SK-N-SH treated with all-trans-retinoic acid at 6 μM for 48 hours (cell line): ENCODE measurements at regions not wholly inside any gene's neighbourhood (a gene's known extent, or its start where the extent isn't known, plus 50 kb on each side); places are given as distances from the start of the nearest gene placed in this dataset.

Experiments used
- ATAC-seq: fragments of 200-7000 bp; cut with Tn5 transposase; 3 replicates; pipeline ENCODE4 v1.9.1; 2020; ENCODE audit warnings: mild to moderate bottlenecking, moderate library complexity
- ARNTL ChIP-seq: fragments of 450-650 bp; formaldehyde crosslinking; IDR thresholded peaks from 2 replicates; pipeline ENCODE4 v1.5.0; 2020; ENCODE audit warnings: low read depth, mild to moderate bottlenecking, moderate library complexity, borderline replicate concordance
- CSDC2 ChIP-seq: fragments of 250-450 bp; sonication (Bioruptor Pico); IDR thresholded peaks from 2 replicates; pipeline ENCODE4 v1.5.0; 2020; ENCODE audit warnings: mild to moderate bottlenecking, moderate library complexity
- ESRRG ChIP-seq: fragments of 250-450 bp; sonication (Bioruptor Pico); IDR thresholded peaks from 2 replicates; pipeline ENCODE4 v1.6.1; 2021; ENCODE audit warnings: mild to moderate bottlenecking
- ISL1 ChIP-seq: fragments of 250-450 bp; sonication (Bioruptor Pico); IDR thresholded peaks from 2 replicates; pipeline ENCODE4 v2.1.2; 2022; ENCODE audit warnings: mild to moderate bottlenecking, moderate library complexity
- OSR1 ChIP-seq: fragments of 250-450 bp; sonication (Bioruptor Pico); IDR thresholded peaks from 2 replicates; pipeline ENCODE4 v1.8.0; 2022; ENCODE audit warnings: moderate library complexity, mild to moderate bottlenecking, inconsistent platforms
- RARB ChIP-seq: fragments of 250-450 bp; sonication (Bioruptor Pico); IDR thresholded peaks from 2 replicates; pipeline ENCODE4 v1.8.0; 2021; ENCODE audit warnings: mild to moderate bottlenecking, moderate library complexity
- SNAI2 ChIP-seq: fragments of 250-450 bp; sonication (Bioruptor Pico); IDR thresholded peaks from 2 replicates; pipeline ENCODE4 v1.5.0; 2020; ENCODE audit warnings: mild to moderate bottlenecking, moderate library complexity
- TCF4 ChIP-seq: fragments of 250-450 bp; sonication (Bioruptor Pico); IDR thresholded peaks from 2 replicates; pipeline ENCODE4 v1.8.0; 2021; ENCODE audit warnings: mild to moderate bottlenecking, moderate library complexity, borderline replicate concordance
- TOX ChIP-seq: fragments of 250-450 bp; sonication (Bioruptor Pico); IDR thresholded peaks from 2 replicates; pipeline ENCODE4 v1.8.0; 2021; ENCODE audit warnings: mild to moderate bottlenecking, moderate library complexity, borderline replicate concordance
- TSHZ2 ChIP-seq: fragments of 250-450 bp; sonication (Bioruptor Pico); IDR thresholded peaks from 2 replicates; pipeline ENCODE4 v1.5.0; 2020; ENCODE audit warnings: mild to moderate bottlenecking, moderate library complexity
- ZC3H10 ChIP-seq: fragments of 250-450 bp; sonication (Bioruptor Pico); IDR thresholded peaks from 2 replicates; pipeline ENCODE4 v1.5.1; 2021; ENCODE audit warnings: mild to moderate bottlenecking, moderate library complexity
- ZFP3 ChIP-seq: fragments of 250-450 bp; sonication (Bioruptor Pico); IDR thresholded peaks from 2 replicates; pipeline ENCODE4 v1.5.0; 2020; ENCODE audit warnings: mild to moderate bottlenecking, moderate library complexity
- ZFP30 ChIP-seq: fragments of 450-650 bp; formaldehyde crosslinking; IDR thresholded peaks from 2 replicates; pipeline ENCODE4 v1.5.0; 2022; ENCODE audit warnings: mild to moderate bottlenecking, moderate library complexity
- ZNF70 ChIP-seq: fragments of 450-650 bp; formaldehyde crosslinking; IDR thresholded peaks from 2 replicates; pipeline ENCODE4 v1.5.0; 2020; ENCODE audit warnings: mild to moderate bottlenecking, moderate library complexity
- ZNF8 ChIP-seq: fragments of 450-650 bp; formaldehyde crosslinking; IDR thresholded peaks from 2 replicates; pipeline ENCODE4 v1.5.0; 2020; ENCODE audit warnings: mild to moderate bottlenecking, moderate library complexity
- TF ChIP-seq, protein P1 (sequence below): fragments of 250-450 bp; sonication (Bioruptor Pico); IDR thresholded peaks from 2 replicates; pipeline ENCODE4 v1.5.1; 2021; ENCODE audit warnings: mild to moderate bottlenecking, moderate library complexity
- TF ChIP-seq, protein P2 (sequence below): fragments of 250-450 bp; sonication (Bioruptor Pico); IDR thresholded peaks from 2 replicates; pipeline ENCODE4 v1.8.0; 2021; ENCODE audit warnings: low read depth, mild to moderate bottlenecking, moderate library complexity, borderline replicate concordance

DNA sequence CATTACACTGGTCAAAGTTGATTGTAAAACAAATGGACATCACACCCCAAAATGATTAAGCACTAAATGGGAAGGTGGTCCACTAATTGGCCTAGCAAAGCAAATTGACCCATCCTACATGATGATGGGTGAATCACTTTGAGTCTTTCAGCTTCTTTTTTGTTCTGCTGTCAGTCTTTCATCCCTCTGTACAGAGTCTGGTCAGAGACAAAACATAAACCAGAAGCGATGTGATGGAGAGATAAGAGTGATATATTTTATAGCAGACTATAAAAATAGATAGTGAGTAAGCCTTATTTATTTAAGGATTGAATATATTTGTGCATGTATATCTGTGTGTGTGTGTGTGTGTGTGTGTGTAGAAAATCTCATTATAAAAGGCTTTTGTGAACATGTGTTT, 618.4 kb upstream of the SOX9 start (continued):
- peak; percentile 96 for TF ChIP-seq TSHZ2 (CRISPR knock-in tag)
- TF ChIP-seq, protein P1, sequence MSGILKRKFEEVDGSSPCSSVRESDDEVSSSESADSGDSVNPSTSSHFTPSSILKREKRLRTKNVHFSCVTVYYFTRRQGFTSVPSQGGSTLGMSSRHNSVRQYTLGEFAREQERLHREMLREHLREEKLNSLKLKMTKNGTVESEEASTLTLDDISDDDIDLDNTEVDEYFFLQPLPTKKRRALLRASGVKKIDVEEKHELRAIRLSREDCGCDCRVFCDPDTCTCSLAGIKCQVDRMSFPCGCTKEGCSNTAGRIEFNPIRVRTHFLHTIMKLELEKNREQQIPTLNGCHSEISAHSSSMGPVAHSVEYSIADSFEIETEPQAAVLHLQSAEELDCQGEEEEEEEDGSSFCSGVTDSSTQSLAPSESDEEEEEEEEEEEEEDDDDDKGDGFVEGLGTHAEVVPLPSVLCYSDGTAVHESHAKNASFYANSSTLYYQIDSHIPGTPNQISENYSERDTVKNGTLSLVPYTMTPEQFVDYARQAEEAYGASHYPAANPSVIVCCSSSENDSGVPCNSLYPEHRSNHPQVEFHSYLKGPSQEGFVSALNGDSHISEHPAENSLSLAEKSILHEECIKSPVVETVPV (CRISPR knock-in tag): 0 out of 2 replicates have a peak, but pooled peaks have one; percentile 49
- TF ChIP-seq ZC3H10: peak; percentile 90
- TF ChIP-seq RARB (CRISPR knock-in tag): 0 out of 2 replicates have a peak, but pooled peaks have one; percentile 46
- TF ChIP-seq ZNF8 (CRISPR knock-in tag): no peak
- TF ChIP-seq TOX (CRISPR knock-in tag): peak; percentile 92
- TF ChIP-seq, all 23 proteins: peak for 11

DNA sequence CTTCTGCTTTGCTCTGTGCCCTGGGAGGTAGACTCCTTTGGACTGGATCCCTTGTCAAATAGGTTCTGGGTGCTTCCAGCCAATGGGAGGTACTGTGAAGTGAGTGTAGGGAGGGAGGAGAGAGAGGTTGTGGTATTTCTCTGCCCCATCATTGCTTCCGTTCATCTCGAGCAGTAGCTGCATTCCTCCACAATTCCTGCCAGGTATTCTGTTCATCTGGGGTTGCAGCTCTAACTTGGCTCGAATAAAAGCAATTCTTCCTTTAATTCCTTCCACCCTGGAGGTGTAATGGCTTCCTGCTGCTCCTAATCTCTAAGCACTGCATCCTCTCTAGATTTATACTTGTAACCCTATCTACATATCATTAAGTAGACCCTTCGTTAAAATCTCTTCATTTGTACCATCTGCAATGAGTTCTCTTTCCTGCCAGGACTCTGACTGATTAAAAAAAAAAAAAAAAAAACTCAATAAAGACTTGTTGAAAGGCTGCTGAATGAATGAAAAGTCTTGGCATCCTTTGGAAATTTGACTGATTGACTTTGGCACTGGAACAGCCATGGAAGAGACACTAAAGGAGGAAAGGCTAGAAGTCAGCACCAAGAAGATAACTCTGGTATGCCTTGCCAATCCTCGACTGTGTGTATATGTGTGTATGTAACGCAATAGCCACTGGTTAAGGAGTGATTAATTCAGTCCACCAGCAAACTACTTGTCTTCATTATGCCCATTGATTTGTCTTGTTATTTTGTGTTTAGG, 616.9 kb upstream of the SOX9 start:
- ATAC-seq: peak; percentile 27
- TF ChIP-seq, protein P2, sequence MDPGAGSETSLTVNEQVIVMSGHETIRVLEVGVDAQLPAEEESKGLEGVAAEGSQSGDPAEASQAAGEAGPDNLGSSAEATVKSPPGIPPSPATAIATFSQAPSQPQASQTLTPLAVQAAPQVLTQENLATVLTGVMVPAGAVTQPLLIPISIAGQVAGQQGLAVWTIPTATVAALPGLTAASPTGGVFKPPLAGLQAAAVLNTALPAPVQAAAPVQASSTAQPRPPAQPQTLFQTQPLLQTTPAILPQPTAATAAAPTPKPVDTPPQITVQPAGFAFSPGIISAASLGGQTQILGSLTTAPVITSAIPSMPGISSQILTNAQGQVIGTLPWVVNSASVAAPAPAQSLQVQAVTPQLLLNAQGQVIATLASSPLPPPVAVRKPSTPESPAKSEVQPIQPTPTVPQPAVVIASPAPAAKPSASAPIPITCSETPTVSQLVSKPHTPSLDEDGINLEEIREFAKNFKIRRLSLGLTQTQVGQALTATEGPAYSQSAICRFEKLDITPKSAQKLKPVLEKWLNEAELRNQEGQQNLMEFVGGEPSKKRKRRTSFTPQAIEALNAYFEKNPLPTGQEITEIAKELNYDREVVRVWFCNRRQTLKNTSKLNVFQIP: no peak
- peak; percentile 34; the same call in 1 of the 2 replicates for TF ChIP-seq ISL1 (CRISPR knock-in tag)

DNA sequence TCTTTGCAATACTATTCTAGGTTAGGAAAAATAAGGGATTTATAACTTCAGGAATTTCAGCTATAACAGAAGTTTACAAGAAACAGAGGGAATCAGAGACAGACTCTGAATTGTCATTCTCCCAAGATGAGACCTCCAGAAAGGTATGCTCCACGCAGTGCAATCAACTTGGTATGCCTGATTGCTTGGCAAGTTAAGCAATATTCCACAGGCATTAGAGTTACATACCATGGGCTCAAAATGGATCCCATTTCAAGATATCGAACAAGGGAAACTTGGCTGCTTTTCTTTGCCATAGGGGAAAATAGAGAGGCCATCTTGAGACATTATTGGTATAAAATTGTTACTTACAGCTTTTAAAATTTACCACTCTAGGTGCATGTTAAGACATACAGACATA, 615.6 kb upstream of the SOX9 start:
- peak; percentile 43 for ATAC-seq
- TF ChIP-seq TOX (CRISPR knock-in tag) (no peak), OSR1 (CRISPR knock-in tag) (no peak), SNAI2 (CRISPR knock-in tag) (no peak), ZFP3 (no peak)

DNA sequence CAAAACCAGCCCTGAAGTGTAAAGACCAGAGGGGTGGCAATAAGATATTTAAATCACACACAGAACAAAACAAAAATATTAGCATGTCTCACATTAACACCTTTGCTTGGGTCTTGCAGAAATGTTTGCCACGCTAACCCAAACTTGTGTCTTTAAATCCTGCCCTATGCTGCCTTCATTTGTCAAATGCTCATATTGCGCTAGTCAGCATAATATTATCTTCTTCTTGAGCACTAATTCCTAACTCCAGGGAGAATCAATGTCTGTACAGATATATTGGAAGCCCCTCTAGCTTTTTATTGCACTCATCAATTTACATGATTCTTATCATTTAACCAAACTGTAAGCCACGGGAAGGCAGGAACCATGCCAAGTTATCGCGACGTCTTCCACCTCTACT, 614.8 kb upstream of the SOX9 start:
- no peak for ATAC-seq
- TF ChIP-seq CSDC2 (no peak), RARB (CRISPR knock-in tag) (no peak), OSR1 (CRISPR knock-in tag) (no peak), TSHZ2 (CRISPR knock-in tag) (no peak), ZC3H10 (no peak), ZFP30 (CRISPR knock-in tag) (no peak), ESRRG (no peak), SNAI2 (CRISPR knock-in tag) (no peak), ISL1 (CRISPR knock-in tag) (no peak), ARNTL (CRISPR knock-in tag) (no peak), TCF4 (CRISPR knock-in tag) (no peak), ZNF70 (CRISPR knock-in tag) (no peak)
